Activated CD4-positive, alpha-beta memory T cell treated with anti-CD3 and anti-CD28 coated beads, Interleukin-2, amount 10 ng/mL, durations not matched to agents 7 days and 5 days (primary cell): ENCODE measurements at regions not wholly inside any gene's neighbourhood (a gene's known extent, or its start where the extent isn't known, plus 50 kb on each side); places are given as distances from the start of the nearest gene placed in this dataset.
A peak's percentile ranks its signal among the peaks of the same experiment; 100 is the strongest.
"Not testable (repeated sequence)": the region's sequence is repeated elsewhere in the genome, so short reads cannot be mapped to it uniquely, and the experiment has no call there.

ENCODE experiments used
- CTCF ChIA-PET: fragments of 350-600 bp; sonication (Branson Sonifier 250); formaldehyde crosslinking; loops from one replicate; lab custom pipeline; 2021; ENCODE audit warnings: antibody characterized with exemption, inconsistent platforms; lab: Charles Lee
- POLR2A ChIA-PET: fragments of 350-600 bp; sonication (Branson Sonifier 250); formaldehyde crosslinking; loops from one replicate; lab custom pipeline; 2021; ENCODE audit warnings: antibody characterized with exemption; lab: Charles Lee
- DNase-seq: peaks from one replicate; pipeline ENCODE4 v3.0.0-alpha.2; 2020
- H3K27ac Mint-ChIP-seq: one replicate; pipeline ENCODE4 v1.8.0; 2021; ENCODE audit warnings: mild to moderate bottlenecking, mixed read lengths
- H3K27me3 Mint-ChIP-seq: one replicate; pipeline ENCODE4 v1.8.0; 2021; ENCODE audit warnings: mixed read lengths
- H3K36me3 Mint-ChIP-seq: one replicate; pipeline ENCODE4 v1.8.0; 2021; ENCODE audit warnings: low read depth, mixed read lengths
- H3K4me1 Mint-ChIP-seq: one replicate; pipeline ENCODE4 v1.8.0; 2021; ENCODE audit warnings: mixed read lengths
- H3K4me3 Mint-ChIP-seq: one replicate; pipeline ENCODE4 v1.8.0; 2021; ENCODE audit warnings: mild to moderate bottlenecking, mixed read lengths
- H3K9me3 Mint-ChIP-seq: one replicate; pipeline ENCODE4 v1.8.0; 2021; ENCODE audit warnings: mixed read lengths

GRCh38 chr20:5470943-5471342 lies 139.9 kb downstream of the GPCPD1 start:
- no peak for DNase-seq
- no peaks in the 10 kb centered on the region for H3K9me3 Mint-ChIP-seq
- POLR2A ChIA-PET = no interaction called here
- no peak overlapping the region for H3K4me3 Mint-ChIP-seq
- no peak overlapping the region for H3K27ac Mint-ChIP-seq
- no peaks in the 10 kb centered on the region for H3K36me3 Mint-ChIP-seq
- peaks cover 3% of the 10 kb centered on the region for H3K27me3 Mint-ChIP-seq
- H3K4me1 Mint-ChIP-seq = no peaks in the 10 kb centered on the region
- CTCF ChIA-PET = interaction anchor here (1.2 kb wide), 1 partner anchor 24 kb away, joined by 3 read pairs; no protein-coding TSS in a partner anchor

GRCh38 chr20:5470458-5470857 lies 140.3 kb downstream of the GPCPD1 start:
- CTCF ChIA-PET = interaction anchor here (1.2 kb wide), 1 partner anchor 23 kb away, joined by 3 read pairs; no protein-coding TSS in a partner anchor
- no peak overlapping the region for H3K27ac Mint-ChIP-seq
- POLR2A ChIA-PET = no interaction called here
- H3K4me3 Mint-ChIP-seq = no peak overlapping the region
- peaks cover 3% of the 10 kb centered on the region for H3K27me3 Mint-ChIP-seq
- DNase-seq = no peak
- H3K36me3 Mint-ChIP-seq = no peaks in the 10 kb centered on the region
- no peaks in the 10 kb centered on the region for H3K4me1 Mint-ChIP-seq
- H3K9me3 Mint-ChIP-seq = no peaks in the 10 kb centered on the region

GRCh38 chr20:5469111-5469510 lies 141.7 kb downstream of the GPCPD1 start:
- Mint-ChIP-seq H3K9me3 (no peaks in the 10 kb centered on the region), H3K36me3 (no peaks in the 10 kb centered on the region), H3K27me3 (peaks cover 3% of the 10 kb centered on the region), H3K4me3 (no peak overlapping the region), H3K4me1 (no peaks in the 10 kb centered on the region), H3K27ac (no peak overlapping the region)
- POLR2A ChIA-PET = no interaction called here
- CTCF ChIA-PET = interaction anchor here (1.4 kb wide), 1 partner anchor 21 kb away, joined by 6 read pairs; no protein-coding TSS in a partner anchor
- DNase-seq = no peak

- Mint-ChIP-seq H3K27me3 (peaks cover 3% of the 10 kb centered on the region), H3K9me3 (no peaks in the 10 kb centered on the region), H3K36me3 (no peaks in the 10 kb centered on the region), H3K4me1 (no peaks in the 10 kb centered on the region), H3K4me3 (no peak overlapping the region), H3K27ac (no peak overlapping the region)
- ChIA-PET CTCF (no interaction called here), POLR2A (no interaction called here)
- no peak for DNase-seq
Measured at GRCh38 chr20:5467086-5467485, 143.7 kb downstream of the GPCPD1 start.

- H3K27ac Mint-ChIP-seq = no peak overlapping the region
- CTCF ChIA-PET = no interaction called here
- H3K36me3 Mint-ChIP-seq = no peaks in the 10 kb centered on the region
- POLR2A ChIA-PET = no interaction called here
- DNase-seq = no peak
- no peaks in the 10 kb centered on the region for H3K4me1 Mint-ChIP-seq
- H3K4me3 Mint-ChIP-seq = no peak overlapping the region
- H3K9me3 Mint-ChIP-seq = peaks cover 3% of the 10 kb centered on the region
- H3K27me3 Mint-ChIP-seq = peaks cover 11% of the 10 kb centered on the region
Measured at GRCh38 chr20:5465604-5465927, 145.2 kb downstream of the GPCPD1 start.

- ChIA-PET CTCF (no interaction called here), POLR2A (no interaction called here)
- Mint-ChIP-seq H3K27ac (no peak overlapping the region), H3K9me3 (peaks cover 5% of the 10 kb centered on the region), H3K27me3 (peaks cover 14% of the 10 kb centered on the region), H3K4me1 (no peaks in the 10 kb centered on the region), H3K36me3 (no peaks in the 10 kb centered on the region), H3K4me3 (no peak overlapping the region)
- DNase-seq = no peak
Measured at GRCh38 chr20:5464901-5465603, 145.8 kb downstream of the GPCPD1 start.

GRCh38 chr20:5463007-5463686 lies 146.4 kb upstream of the PROKR2 start:
- no peak for DNase-seq
- H3K27me3 Mint-ChIP-seq = peaks cover 14% of the 10 kb centered on the region
- H3K4me3 Mint-ChIP-seq = no peak overlapping the region
- H3K36me3 Mint-ChIP-seq = no peaks in the 10 kb centered on the region
- no peak overlapping the region for H3K27ac Mint-ChIP-seq
- CTCF ChIA-PET = no interaction called here
- POLR2A ChIA-PET = no interaction called here
- H3K9me3 Mint-ChIP-seq = peaks cover 9% of the 10 kb centered on the region
- no peaks in the 10 kb centered on the region for H3K4me1 Mint-ChIP-seq

- H3K9me3 Mint-ChIP-seq, DNase-seq, POLR2A ChIA-PET, H3K4me3 Mint-ChIP-seq, H3K36me3 Mint-ChIP-seq, CTCF ChIA-PET, H3K4me1 Mint-ChIP-seq, H3K27ac Mint-ChIP-seq, H3K27me3 Mint-ChIP-seq: not testable (repeated sequence)
Measured at GRCh38 chr20:5453745-5454144, 137.0 kb upstream of the PROKR2 start.

- DNase-seq, H3K4me3 Mint-ChIP-seq, H3K27me3 Mint-ChIP-seq, POLR2A ChIA-PET, CTCF ChIA-PET, H3K27ac Mint-ChIP-seq, H3K4me1 Mint-ChIP-seq, H3K9me3 Mint-ChIP-seq, H3K36me3 Mint-ChIP-seq: not testable (repeated sequence)
Measured at GRCh38 chr20:5453316-5453715, 136.6 kb upstream of the PROKR2 start.

- POLR2A ChIA-PET, H3K27ac Mint-ChIP-seq, DNase-seq, H3K9me3 Mint-ChIP-seq, H3K36me3 Mint-ChIP-seq, H3K4me1 Mint-ChIP-seq, CTCF ChIA-PET, H3K4me3 Mint-ChIP-seq: not testable (repeated sequence)
- peaks cover 15% of the 10 kb centered on the region for H3K27me3 Mint-ChIP-seq
Measured at GRCh38 chr20:5452691-5453090, 135.9 kb upstream of the PROKR2 start.

- H3K36me3 Mint-ChIP-seq, H3K27ac Mint-ChIP-seq, DNase-seq, H3K4me3 Mint-ChIP-seq, H3K4me1 Mint-ChIP-seq, POLR2A ChIA-PET, CTCF ChIA-PET, H3K9me3 Mint-ChIP-seq: not testable (repeated sequence)
- H3K27me3 Mint-ChIP-seq = peaks cover 17% of the 10 kb centered on the region
Measured at GRCh38 chr20:5452286-5452685, 135.5 kb upstream of the PROKR2 start.

GRCh38 chr20:5451643-5452210 lies 135.0 kb upstream of the PROKR2 start:
- CTCF ChIA-PET = no interaction called here
- no peak for DNase-seq
- POLR2A ChIA-PET = no interaction called here
- H3K4me1 Mint-ChIP-seq = no peaks in the 10 kb centered on the region
- H3K27me3 Mint-ChIP-seq = peaks cover 15% of the 10 kb centered on the region
- no peak overlapping the region for H3K27ac Mint-ChIP-seq
- no peaks in the 10 kb centered on the region for H3K36me3 Mint-ChIP-seq
- no peak overlapping the region for H3K4me3 Mint-ChIP-seq
- no peaks in the 10 kb centered on the region for H3K9me3 Mint-ChIP-seq

GRCh38 chr20:5448449-5449118 lies 131.8 kb upstream of the PROKR2 start:
- Mint-ChIP-seq H3K27ac (no peak overlapping the region), H3K27me3 (peaks cover 15% of the 10 kb centered on the region), H3K36me3 (no peaks in the 10 kb centered on the region), H3K9me3 (no peaks in the 10 kb centered on the region), H3K4me1 (no peaks in the 10 kb centered on the region), H3K4me3 (no peak overlapping the region)
- ChIA-PET CTCF (interaction anchor here (0.7 to 3.2 kb wide), 11 partner anchors 8 to 340 kb away, joined by 3 to 18 read pairs (median 4); partner anchors contain the start of gene CDS2), POLR2A (no interaction called here)
- peak; percentile 50 for DNase-seq
